ENCODE measurements at regions not wholly inside any gene's neighbourhood (a gene's known extent, or its start where the extent isn't known, plus 50 kb on each side); places are given as distances from the start of the nearest gene placed in this dataset.

GRCh38 chr6:80618953-80619352, 512.5 kb downstream of the BCKDHB start:
- Histone ChIP-seq H3K9ac (ENCODE audit: insufficient read length, low read depth) (no peak overlapping the region), H3K36me3 (ENCODE audit: insufficient read depth, insufficient read length, low read length) (no peaks in the 10 kb centered on the region), H3K9me3 (ENCODE audit: insufficient read depth, low read length) (no peaks in the 10 kb centered on the region), H3K27me3 (ENCODE audit: insufficient read depth, insufficient read length) (no peaks in the 10 kb centered on the region), H3K4me3 (ENCODE audit: insufficient read length, low read depth) (no peak overlapping the region), H3K4me1 (ENCODE audit: insufficient read depth, insufficient read length) (no peaks in the 10 kb centered on the region)
- DNase-seq (ENCODE audit: low read depth, low spot score), result no peak
- TF ChIP-seq SUZ12 (IDR thresholded peaks at IDR 0.05; ENCODE audit: extremely low read depth, insufficient read depth, insufficient read length) (no peak), ZNF274 (IDR thresholded peaks at IDR 0.05; ENCODE audit: low read depth, low read length) (no peak)

- no peaks in the 10 kb centered on the region for H3K27me3 ChIP-seq (ENCODE audit: insufficient read depth, insufficient read length)
- no peaks in the 10 kb centered on the region for H3K9me3 ChIP-seq (ENCODE audit: insufficient read depth, low read length)
- H3K9ac ChIP-seq (ENCODE audit: insufficient read length, low read depth), result no peak overlapping the region
- H3K4me1 ChIP-seq (ENCODE audit: insufficient read depth, insufficient read length), result no peaks in the 10 kb centered on the region
- no peak overlapping the region for H3K4me3 ChIP-seq (ENCODE audit: insufficient read length, low read depth)
- no peak for TF ChIP-seq YY1 (IDR thresholded peaks at IDR 0.05; ENCODE audit: insufficient read depth, insufficient read length)
- TF ChIP-seq SUZ12 (IDR thresholded peaks at IDR 0.05; ENCODE audit: extremely low read depth, insufficient read depth, insufficient read length), result no peak
- no peak for TF ChIP-seq ZNF274 (IDR thresholded peaks at IDR 0.05; ENCODE audit: low read depth, low read length)
- DNase-seq (ENCODE audit: low read depth, low spot score), result no peak
- H3K36me3 ChIP-seq (ENCODE audit: insufficient read depth, insufficient read length, low read length), result no peaks in the 10 kb centered on the region
Observed at GRCh38 chr6:80610846-80611245, 504.4 kb downstream of the BCKDHB start.

- Histone ChIP-seq H3K27me3 (ENCODE audit: insufficient read depth, insufficient read length) (no peaks in the 10 kb centered on the region), H3K36me3 (ENCODE audit: insufficient read depth, insufficient read length, low read length) (no peaks in the 10 kb centered on the region), H3K4me3 (ENCODE audit: insufficient read length, low read depth) (no peak overlapping the region), H3K9ac (ENCODE audit: insufficient read length, low read depth) (no peak overlapping the region), H3K4me1 (ENCODE audit: insufficient read depth, insufficient read length) (no peaks in the 10 kb centered on the region), H3K9me3 (ENCODE audit: insufficient read depth, low read length) (no peaks in the 10 kb centered on the region)
- no peak for DNase-seq (ENCODE audit: low read depth, low spot score)
- TF ChIP-seq ZNF274 (IDR thresholded peaks at IDR 0.05; ENCODE audit: low read depth, low read length) (no peak), SUZ12 (IDR thresholded peaks at IDR 0.05; ENCODE audit: extremely low read depth, insufficient read depth, insufficient read length) (no peak), YY1 (IDR thresholded peaks at IDR 0.05; ENCODE audit: insufficient read depth, insufficient read length) (no peak)
Observed at GRCh38 chr6:80608881-80609280, 502.4 kb downstream of the BCKDHB start.

- TF ChIP-seq YY1 (IDR thresholded peaks at IDR 0.05; ENCODE audit: insufficient read depth, insufficient read length) (no peak), ZNF274 (IDR thresholded peaks at IDR 0.05; ENCODE audit: low read depth, low read length) (no peak), SUZ12 (IDR thresholded peaks at IDR 0.05; ENCODE audit: extremely low read depth, insufficient read depth, insufficient read length) (no peak)
- Histone ChIP-seq H3K36me3 (ENCODE audit: insufficient read depth, insufficient read length, low read length) (no peaks in the 10 kb centered on the region), H3K4me1 (ENCODE audit: insufficient read depth, insufficient read length) (no peaks in the 10 kb centered on the region), H3K9ac (ENCODE audit: insufficient read length, low read depth) (no peak overlapping the region), H3K4me3 (ENCODE audit: insufficient read length, low read depth) (no peak overlapping the region), H3K27me3 (ENCODE audit: insufficient read depth, insufficient read length) (no peaks in the 10 kb centered on the region), H3K9me3 (ENCODE audit: insufficient read depth, low read length) (no peaks in the 10 kb centered on the region)
- no peak for DNase-seq (ENCODE audit: low read depth, low spot score)
Observed at GRCh38 chr6:80607811-80608391, 501.4 kb downstream of the BCKDHB start.

GRCh38 chr6:80605165-80605989, 498.9 kb downstream of the BCKDHB start:
- Histone ChIP-seq H3K36me3 (ENCODE audit: insufficient read depth, insufficient read length, low read length) (no peaks in the 10 kb centered on the region), H3K4me1 (ENCODE audit: insufficient read depth, insufficient read length) (no peaks in the 10 kb centered on the region), H3K4me3 (ENCODE audit: insufficient read length, low read depth) (no peak overlapping the region), H3K9ac (ENCODE audit: insufficient read length, low read depth) (no peak overlapping the region), H3K27me3 (ENCODE audit: insufficient read depth, insufficient read length) (no peaks in the 10 kb centered on the region), H3K9me3 (ENCODE audit: insufficient read depth, low read length) (no peaks in the 10 kb centered on the region)
- peak; percentile 11 for DNase-seq (ENCODE audit: low read depth, low spot score)
- TF ChIP-seq ZNF274 (IDR thresholded peaks at IDR 0.05; ENCODE audit: low read depth, low read length), result no peak
- no peak for TF ChIP-seq YY1 (IDR thresholded peaks at IDR 0.05; ENCODE audit: insufficient read depth, insufficient read length)
- no peak for TF ChIP-seq SUZ12 (IDR thresholded peaks at IDR 0.05; ENCODE audit: extremely low read depth, insufficient read depth, insufficient read length)

GRCh38 chr6:80603679-80604078, 497.2 kb downstream of the BCKDHB start:
- H3K9me3 ChIP-seq (ENCODE audit: insufficient read depth, low read length), result no peaks in the 10 kb centered on the region
- no peak overlapping the region for H3K4me3 ChIP-seq (ENCODE audit: insufficient read length, low read depth)

GRCh38 chr6:80594461-80594860, 488.0 kb downstream of the BCKDHB start:
- H3K36me3 ChIP-seq (ENCODE audit: insufficient read depth, insufficient read length, low read length), result no peaks in the 10 kb centered on the region
- H3K27me3 ChIP-seq (ENCODE audit: insufficient read depth, insufficient read length), result no peaks in the 10 kb centered on the region
- H3K4me3 ChIP-seq (ENCODE audit: insufficient read length, low read depth), result no peak overlapping the region
- no peaks in the 10 kb centered on the region for H3K9me3 ChIP-seq (ENCODE audit: insufficient read depth, low read length)
- no peaks in the 10 kb centered on the region for H3K4me1 ChIP-seq (ENCODE audit: insufficient read depth, insufficient read length)
- TF ChIP-seq ZNF274 (IDR thresholded peaks at IDR 0.05; ENCODE audit: low read depth, low read length) (no peak), SUZ12 (IDR thresholded peaks at IDR 0.05; ENCODE audit: extremely low read depth, insufficient read depth, insufficient read length) (no peak), YY1 (IDR thresholded peaks at IDR 0.05; ENCODE audit: insufficient read depth, insufficient read length) (no peak)
- H3K9ac ChIP-seq (ENCODE audit: insufficient read length, low read depth), result no peak overlapping the region
- no peak for DNase-seq (ENCODE audit: low read depth, low spot score)

More at GRCh38 chr6:80603679-80604078, 497.2 kb downstream of the BCKDHB start:
- H3K36me3 ChIP-seq (ENCODE audit: insufficient read depth, insufficient read length, low read length), result no peaks in the 10 kb centered on the region
- no peaks in the 10 kb centered on the region for H3K27me3 ChIP-seq (ENCODE audit: insufficient read depth, insufficient read length)
- no peak overlapping the region for H3K9ac ChIP-seq (ENCODE audit: insufficient read length, low read depth)
- TF ChIP-seq ZNF274 (IDR thresholded peaks at IDR 0.05; ENCODE audit: low read depth, low read length), result no peak
- DNase-seq (ENCODE audit: low read depth, low spot score), result no peak
- no peaks in the 10 kb centered on the region for H3K4me1 ChIP-seq (ENCODE audit: insufficient read depth, insufficient read length)

Data from NT2/D1 (cell line).